ENCODE measurements at regions not wholly inside any gene's neighbourhood (a gene's known extent, or its start where the extent isn't known, plus 50 kb on each side); places are given as distances from the start of the nearest gene placed in this dataset.
"Not testable (repeated sequence)": the region's sequence is repeated elsewhere in the genome, so short reads cannot be mapped to it uniquely, and the experiment has no call there.

DNA sequence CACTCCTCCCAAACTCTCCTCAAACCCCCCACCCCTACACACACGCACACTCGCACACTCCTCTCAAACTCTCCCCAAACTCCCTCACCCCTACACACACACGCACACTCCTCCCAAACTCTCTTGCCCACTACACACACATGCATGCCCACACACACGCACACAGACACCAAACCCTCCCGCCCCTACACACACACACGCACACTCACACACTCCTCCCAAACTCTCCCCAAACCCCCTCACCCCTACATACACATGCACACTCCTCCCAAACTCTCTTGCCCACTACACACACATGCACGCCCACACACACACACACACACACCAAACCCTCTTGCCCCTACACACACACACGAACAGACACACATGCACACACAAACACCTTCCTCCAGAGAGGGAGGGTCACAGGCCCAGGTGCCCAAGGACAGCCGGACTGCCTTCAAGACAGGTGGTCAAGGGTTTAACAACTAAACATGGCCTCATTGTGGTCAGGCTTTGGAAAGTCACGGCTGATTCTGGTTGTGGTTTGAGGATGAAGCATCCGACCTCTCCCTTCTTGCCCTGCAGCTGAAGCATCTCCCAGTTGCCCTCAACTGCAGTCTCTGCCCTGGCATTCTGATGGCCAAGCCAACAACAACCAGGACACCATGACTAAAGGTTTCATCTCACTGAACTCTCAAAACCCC lies 72.3 kb upstream of the SNTG2 start:
- DNase-seq: no peak
- intact Hi-C loops (cut with DNase I): no loop called here

DNA sequence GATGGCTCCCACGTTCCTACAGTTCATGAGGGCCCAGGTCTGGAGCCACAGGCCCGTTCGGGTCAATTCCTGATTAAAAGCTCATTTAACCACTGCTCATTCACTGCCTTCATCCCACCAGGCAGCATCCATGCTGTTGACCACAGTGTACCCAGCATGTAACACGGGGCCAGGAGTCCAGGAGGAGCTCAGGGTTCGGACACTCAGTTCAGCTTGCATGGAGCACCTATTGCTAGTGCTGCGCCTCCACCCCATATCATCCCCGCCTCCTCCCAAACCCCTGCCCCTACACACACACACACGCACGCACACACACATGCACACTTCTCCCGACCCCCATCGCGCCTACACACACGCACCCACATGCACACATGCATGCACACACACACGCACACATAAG lies 72.9 kb upstream of the SNTG2 start:
- DNase-seq: peak in 1 of 10 donors; percentile 17

DNA sequence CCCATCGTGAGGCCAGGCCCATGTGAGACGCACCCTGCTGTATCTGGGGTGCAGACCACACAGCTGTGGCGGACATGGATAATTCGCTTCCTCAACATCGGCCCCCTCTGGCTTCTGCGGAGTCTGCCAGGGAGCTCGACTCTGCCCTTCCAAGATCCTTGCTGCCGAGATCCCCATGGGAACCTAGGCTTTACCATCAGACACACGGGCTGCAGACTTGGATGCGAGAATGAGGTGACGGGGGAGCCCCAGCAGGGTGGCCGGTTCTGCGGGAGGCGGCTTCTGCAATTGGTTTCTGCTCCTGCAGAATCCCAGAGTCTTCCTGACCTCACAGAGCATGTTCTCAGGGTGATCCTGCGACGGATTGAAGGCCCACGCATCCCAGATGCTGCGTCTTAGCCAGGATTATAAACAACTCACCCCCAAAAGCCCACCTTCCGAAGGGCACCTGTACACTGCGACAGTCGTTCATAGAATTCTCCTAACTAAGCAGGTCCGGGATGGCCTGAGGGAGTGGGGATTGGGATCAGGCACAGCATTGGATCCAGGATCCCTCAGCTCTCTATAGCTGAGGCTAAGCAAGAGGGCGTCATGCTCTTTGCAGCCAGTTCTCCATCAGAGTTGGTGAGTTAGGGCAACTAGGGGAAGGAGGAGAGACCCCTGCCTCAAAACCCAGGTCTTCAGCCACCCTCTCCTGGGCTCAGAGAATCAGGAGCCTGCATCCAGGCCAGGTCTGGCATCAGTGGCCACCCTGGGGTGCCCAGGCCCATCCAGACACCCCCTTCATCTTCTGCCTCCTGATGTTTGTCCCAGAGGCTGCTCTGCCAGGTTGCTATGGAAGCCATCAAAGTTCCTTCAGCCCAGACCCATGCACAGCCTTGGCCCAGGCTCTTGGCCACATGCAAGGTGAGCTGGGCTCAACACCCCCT lies 74.7 kb upstream of the SNTG2 start:
- DNase-seq: peak in 1 of 10 donors; percentile 29
- intact Hi-C loops (cut with DNase I): no loop called here

More for the DNA sequence above, 72.9 kb upstream of the SNTG2 start:
- intact Hi-C loops (cut with DNase I): no loop called here

DNA sequence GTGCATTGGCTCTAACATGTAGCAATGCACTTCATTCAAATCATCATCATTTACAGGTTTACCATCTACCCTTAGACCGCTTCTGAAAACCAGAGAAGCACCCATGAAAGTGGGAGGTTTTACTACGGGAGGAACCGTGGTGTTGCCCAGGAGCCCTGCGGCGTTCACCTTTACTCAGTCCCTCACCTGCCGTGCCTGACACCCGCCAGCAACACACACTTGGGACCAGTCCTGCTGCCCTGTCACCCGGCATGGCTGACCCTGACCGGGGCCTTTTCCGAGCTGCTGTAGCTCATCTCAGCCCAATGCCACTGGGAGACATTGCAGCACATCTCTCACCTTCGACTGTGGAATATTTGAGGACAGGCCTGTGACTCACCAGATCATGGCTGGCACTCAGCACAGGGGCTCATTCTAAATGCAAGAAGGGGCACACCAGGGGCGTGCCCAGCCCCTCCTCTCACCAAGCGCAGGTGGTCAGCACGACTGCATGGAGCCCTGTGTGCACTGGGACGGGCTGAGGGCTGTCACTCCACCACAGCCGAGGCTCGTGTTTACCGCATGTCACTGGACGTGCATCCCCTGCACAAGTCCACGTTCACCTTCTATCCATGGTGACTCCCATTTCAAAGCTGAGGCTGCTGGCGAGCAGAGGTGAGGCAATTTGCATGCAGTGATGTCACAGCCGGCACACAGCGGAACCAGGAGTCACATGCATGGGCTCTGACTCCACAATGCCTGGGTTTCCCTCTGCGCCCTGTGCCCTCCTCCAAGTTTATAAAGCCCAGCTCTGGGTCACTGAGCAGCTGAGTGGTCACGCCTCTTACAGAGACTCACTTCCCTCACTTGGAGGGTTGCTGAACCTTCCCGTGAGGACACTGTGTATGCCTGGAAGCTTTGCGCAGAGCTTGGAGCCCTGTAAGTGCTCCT lies 76.7 kb upstream of the SNTG2 start:
- peak in 2 of 10 donors; percentile 47 to 76 for DNase-seq
- intact Hi-C loops (cut with DNase I): no loop called here

DNA sequence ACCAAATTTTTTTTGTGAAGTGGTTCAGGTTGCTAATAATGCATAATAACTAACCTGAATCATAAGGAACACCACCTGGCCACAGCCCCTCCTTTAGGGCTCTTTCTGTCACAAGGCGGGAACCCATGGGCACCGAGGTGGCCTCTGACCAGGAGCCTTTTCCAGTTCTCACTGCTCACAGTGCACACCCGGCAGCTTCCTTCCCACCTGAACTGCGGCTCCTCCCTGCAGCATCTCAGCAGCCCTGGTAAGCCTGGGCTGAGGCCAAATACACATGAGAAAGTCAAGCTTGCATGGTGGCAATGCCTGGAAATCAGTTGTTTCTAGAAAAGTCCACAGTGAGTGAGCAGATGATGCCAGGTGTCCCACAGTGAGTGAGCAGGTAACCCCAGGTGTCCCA lies 77.6 kb upstream of the SNTG2 start:
- intact Hi-C loops (cut with DNase I): no loop called here
- peak in 2 of 10 donors; percentile 33 to 54 for DNase-seq

DNA sequence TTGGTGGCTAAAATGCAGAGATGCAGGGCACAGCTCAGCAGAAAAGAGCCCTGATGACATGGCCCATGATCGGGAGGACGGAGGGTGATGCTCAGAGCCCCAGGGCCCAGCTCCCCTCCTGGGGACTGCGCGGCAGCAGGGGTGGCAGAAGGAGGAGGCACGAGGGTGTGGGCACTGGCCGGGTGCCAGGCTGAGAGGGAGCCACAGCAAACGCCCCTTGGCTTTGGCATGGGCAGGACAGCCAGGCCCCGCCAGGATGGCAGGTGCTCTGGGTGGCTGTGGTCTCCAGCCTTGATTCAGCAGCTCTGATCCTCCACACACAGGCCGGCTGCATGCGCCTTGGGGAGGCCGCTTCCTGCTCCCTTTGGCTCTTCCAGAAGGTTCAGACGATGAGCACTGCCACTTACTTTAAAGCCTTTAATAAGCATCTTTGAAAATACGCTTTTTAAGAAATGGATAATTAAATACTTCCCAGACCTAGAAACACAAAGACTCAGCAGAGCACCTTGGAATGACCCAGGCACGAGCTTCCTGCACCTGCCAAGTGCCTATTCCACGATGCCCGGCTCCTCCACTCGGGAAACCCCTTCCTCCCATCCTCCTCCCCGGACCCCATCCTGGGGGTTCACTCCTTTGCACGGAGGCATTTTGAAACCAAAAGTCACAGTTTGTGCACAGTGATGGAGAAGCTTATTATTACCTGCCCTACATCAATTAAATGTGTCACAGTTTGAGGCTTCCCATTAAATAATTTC lies 78.5 kb upstream of the SNTG2 start:
- peak in 1 of 10 donors; percentile 55 for DNase-seq
- intact Hi-C loops (cut with DNase I): no loop called here

- DNase-seq: peak in 1 of 10 donors; percentile 16
- intact Hi-C loops (cut with DNase I): no loop called here
Observed at GRCh38 chr2:871175-871727, 79.4 kb upstream of the SNTG2 start.

GRCh38 chr2:870426-870825 lies 80.2 kb upstream of the SNTG2 start:
- intact Hi-C loops (cut with DNase I): no loop called here
- DNase-seq: peak in 1 of 10 donors; percentile 50

DNA sequence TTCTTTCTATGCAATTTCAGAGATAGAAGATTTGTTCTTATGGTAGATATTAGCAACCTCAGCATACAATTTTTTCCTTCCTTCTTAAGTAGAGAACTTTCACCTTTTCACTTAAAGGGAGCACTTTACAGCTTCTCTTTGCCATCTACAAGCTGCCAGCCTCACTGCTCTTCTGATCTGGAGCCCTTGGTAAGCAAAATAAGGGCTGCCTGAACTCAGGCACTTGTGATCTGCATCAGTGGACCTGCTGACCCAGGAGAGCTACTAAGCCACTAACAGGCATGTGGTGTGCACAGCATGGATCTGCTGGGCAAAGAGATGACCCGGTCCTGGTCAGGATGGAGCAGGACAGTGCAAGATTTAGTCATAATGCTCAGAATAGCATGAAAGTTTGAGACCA lies 80.8 kb upstream of the SNTG2 start:
- intact Hi-C loops (cut with DNase I): no loop called here
- DNase-seq: no peak

GRCh38 chr2:869357-869871 lies 81.2 kb upstream of the SNTG2 start:
- peak in 1 of 10 donors; percentile 37 for DNase-seq
- intact Hi-C loops (cut with DNase I): no loop called here

GRCh38 chr2:868857-869256 lies 81.8 kb upstream of the SNTG2 start:
- DNase-seq; intact Hi-C loops (cut with DNase I): not testable (repeated sequence)

DNA sequence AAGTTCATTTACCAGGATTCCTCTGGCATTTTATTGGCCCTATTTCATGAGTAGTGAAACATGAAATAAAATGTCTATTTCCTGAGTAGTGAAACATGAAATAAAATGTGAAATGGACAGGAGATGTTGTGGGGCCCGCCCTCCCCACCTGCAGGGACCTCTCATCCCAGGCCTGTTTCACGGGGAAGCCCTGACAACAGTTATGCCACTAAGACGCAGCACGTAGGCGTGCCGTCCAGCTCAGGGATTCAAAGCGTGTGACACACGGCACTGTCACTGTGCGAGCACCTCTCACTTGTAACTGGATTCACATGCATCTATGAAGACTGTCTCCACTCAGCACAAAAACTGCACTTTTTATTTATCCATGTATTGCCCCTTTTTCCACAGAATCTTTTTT lies 83.4 kb upstream of the SNTG2 start:
- DNase-seq: peak in 1 of 10 donors; percentile 47
- intact Hi-C loops (cut with DNase I): no loop called here

GRCh38 chr2:866887-867286 lies 83.8 kb upstream of the SNTG2 start:
- intact Hi-C loops (cut with DNase I): no loop called here
- no peak for DNase-seq

GRCh38 chr2:866009-866680 lies 84.5 kb upstream of the SNTG2 start:
- DNase-seq: peak in 1 of 10 donors; percentile 54

DNA sequence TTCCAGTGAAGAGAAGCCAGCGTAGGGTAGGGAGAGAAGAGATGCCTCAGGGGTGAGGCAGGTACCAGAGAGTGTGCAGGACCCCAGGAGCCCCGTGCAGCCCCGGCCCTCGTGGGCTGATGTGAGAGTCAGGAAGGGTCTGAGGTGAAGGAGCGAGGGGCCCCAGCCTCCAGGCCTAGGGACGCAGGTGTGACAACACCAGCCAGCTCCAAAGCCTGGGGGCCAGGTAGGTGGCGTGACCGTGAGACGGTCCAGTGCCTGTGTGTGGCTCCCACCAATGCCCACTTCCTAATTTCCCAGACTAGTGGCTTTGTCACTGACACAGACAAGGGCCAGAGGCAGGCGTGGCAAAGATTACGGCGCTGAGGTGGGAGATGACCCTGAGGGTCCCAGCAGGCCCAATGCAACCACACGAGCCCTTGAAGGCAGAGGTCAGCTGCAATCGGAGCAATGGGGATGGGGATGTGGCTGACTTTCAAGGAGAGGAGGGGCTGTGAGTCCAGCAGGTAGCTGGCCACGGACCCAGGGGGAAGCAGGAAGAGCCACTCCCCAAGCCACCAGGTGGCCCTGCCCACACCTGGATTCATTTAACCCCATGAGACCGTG lies 86.0 kb upstream of the SNTG2 start:
- intact Hi-C loops (cut with DNase I): no loop called here
- DNase-seq: no peak

More at GRCh38 chr2:866009-866680, 84.5 kb upstream of the SNTG2 start:
- intact Hi-C loops (cut with DNase I): no loop called here

GRCh38 chr2:863732-864450 lies 86.8 kb upstream of the SNTG2 start:
- intact Hi-C loops (cut with DNase I): no loop called here
- peak in 2 of 10 donors; percentile 49 to 76 for DNase-seq

DNA sequence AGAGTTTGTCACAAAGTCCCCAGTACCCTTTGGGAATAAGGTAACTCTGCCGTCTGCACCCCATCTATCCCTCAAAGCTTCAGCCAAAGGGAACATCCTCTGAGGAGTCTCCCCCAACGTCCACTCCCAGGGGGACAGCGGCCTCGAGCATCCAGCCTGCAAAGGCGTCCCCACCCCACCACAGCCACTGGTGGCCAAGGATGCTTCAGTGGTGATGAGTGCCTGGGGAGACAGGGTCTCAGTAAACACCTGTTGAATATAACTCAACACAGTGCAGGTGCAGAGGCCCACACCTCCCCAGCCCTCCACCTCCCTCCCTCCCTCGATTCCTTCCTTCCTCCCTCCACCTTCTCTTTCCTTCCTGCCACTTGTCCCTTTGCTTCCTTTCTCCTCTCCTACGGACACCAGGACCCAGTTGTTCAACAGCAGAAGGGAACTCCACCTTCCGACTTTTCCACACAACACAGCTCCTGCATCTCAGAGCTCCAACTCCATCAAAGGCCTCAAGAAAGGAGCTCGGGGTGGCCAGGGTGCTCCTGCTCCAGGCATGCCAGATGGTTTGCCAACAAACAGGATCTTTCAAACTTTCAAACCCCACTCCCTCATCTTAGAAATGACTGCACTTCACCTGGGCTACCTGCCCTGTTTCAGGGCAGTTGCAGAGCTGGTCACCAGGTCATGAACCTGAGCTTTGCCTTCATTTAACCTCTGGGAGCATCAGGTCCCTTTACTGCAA lies 87.8 kb upstream of the SNTG2 start:
- intact Hi-C loops (cut with DNase I): no loop called here
- DNase-seq: peak in 1 of 10 donors; percentile 55
